ENCODE measurements at regions not wholly inside any gene's neighbourhood (a gene's known extent, or its start where the extent isn't known, plus 50 kb on each side); places are given as distances from the start of the nearest gene placed in this dataset.

DNA sequence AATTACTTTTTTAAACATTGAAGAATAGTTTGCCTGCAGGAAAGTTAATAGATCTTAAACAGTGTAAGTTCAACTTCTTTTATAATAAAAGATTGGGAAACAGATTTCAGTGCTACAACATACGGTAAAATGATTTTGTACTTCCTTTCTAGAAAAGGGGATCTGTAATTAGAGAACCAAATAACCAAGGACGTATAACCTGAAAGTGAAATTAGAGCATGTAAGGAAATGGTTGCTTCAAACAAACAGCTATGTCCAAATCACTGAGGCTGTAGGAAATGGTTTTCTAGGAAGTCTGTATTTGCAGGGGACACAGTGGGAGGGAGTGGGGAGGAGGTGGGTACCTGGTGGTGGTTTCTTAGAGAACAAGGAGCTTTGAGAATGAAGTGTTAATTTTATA lies 57.9 kb upstream of the EXOC6 start:
- DNase-seq (ENCODE audit: low read depth): no peak

DNA sequence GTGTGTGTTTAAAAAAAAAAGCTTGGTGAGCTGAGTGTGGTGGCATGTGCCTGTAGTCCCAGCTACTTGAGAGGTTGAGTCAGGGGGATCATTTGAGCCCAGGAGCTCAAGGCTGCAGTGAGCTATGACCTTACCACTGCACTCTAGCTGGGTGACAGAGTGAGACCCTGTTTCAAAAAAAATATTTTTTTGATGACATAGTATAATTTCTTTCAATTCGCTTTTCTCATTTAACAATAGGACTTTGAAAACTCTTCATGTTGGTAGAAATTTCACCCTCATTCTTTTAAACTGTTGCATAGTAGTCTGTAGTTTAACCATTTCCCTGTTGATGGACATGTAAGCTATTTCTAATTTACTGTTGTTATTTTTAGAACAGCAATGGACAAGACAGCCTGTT lies 55.7 kb upstream of the EXOC6 start:
- DNase-seq (ENCODE audit: low read depth): no peak

Measured in RPMI7951 (cell line).